Neural progenitor cell (in vitro differentiated cells): ENCODE measurements at regions not wholly inside any gene's neighbourhood (a gene's known extent, or its start where the extent isn't known, plus 50 kb on each side); places are given as distances from the start of the nearest gene placed in this dataset.

Experiments used
- DNase-seq: peaks from one replicate; pipeline ENCODE4 v3.0.0-alpha.2; 2016; ENCODE audit warnings: low spot score
- H2AFZ ChIP-seq: fragments of 200-600 bp; sonication (generic); replicated peaks from 2 replicates; pipeline ENCODE4 v1.6.1; 2016; ENCODE audit warnings: antibody characterized with exemption
- H3F3A ChIP-seq: fragments of 200-600 bp; sonication (generic); 2 replicates; pipeline ENCODE4 v1.6.1; 2016; ENCODE audit warnings: antibody characterized with exemption, low read depth
- H3K27ac ChIP-seq: fragments of 200-600 bp; sonication (generic); 2 replicates; pipeline ENCODE4 v1.5.1; 2016; ENCODE audit warnings: mild to moderate bottlenecking
- H3K27me3 ChIP-seq: fragments of 200-600 bp; sonication (generic); 2 replicates; pipeline ENCODE4 v1.6.1; 2016; ENCODE audit warnings: mild to moderate bottlenecking, moderate library complexity
- H3K36me3 ChIP-seq: fragments of 200-600 bp; sonication (generic); 2 replicates; pipeline ENCODE4 v1.5.1; 2016
- H3K4me1 ChIP-seq: fragments of 200-600 bp; sonication (generic); 2 replicates; pipeline ENCODE4 v1.6.1; 2016; ENCODE audit warnings: mixed run types
- H3K4me2 ChIP-seq: fragments of 200-600 bp; sonication (generic); 2 replicates; pipeline ENCODE4 v1.6.1; 2016
- H3K4me3 ChIP-seq: fragments of 200-600 bp; sonication (generic); 2 replicates; pipeline ENCODE4 v1.5.1; 2016
- H3K79me2 ChIP-seq: fragments of 200-600 bp; sonication (generic); 2 replicates; pipeline ENCODE4 v1.6.1; 2016; ENCODE audit warnings: low read depth
- H3K9ac ChIP-seq: fragments of 200-600 bp; sonication (generic); 2 replicates; pipeline ENCODE4 v1.6.1; 2016
- H3K9me3 ChIP-seq: fragments of 200-600 bp; sonication (generic); 2 replicates; pipeline ENCODE4 v1.5.1; 2016; ENCODE audit warnings: low read depth
- H4K20me1 ChIP-seq: fragments of 200-600 bp; sonication (generic); 2 replicates; pipeline ENCODE4 v1.6.1; 2016; ENCODE audit warnings: low read depth
- H3K27ac Mint-ChIP-seq: 3 replicates; pipeline ENCODE4 v1.8.0; 2021; ENCODE audit warnings: mixed read lengths
- H3K27me3 Mint-ChIP-seq: 2 replicates; pipeline ENCODE4 v1.8.0; 2022; ENCODE audit warnings: low read depth, mild to moderate bottlenecking, inconsistent platforms, moderate library complexity, mixed read lengths; ENCODE audit not compliant: insufficient read depth
- H3K36me3 Mint-ChIP-seq: 3 replicates; pipeline ENCODE4 v1.8.0; 2021; ENCODE audit warnings: mixed read lengths
- H3K4me1 Mint-ChIP-seq: 3 replicates; pipeline ENCODE4 v1.8.0; 2021; ENCODE audit warnings: mixed read lengths
- H3K4me3 Mint-ChIP-seq: 3 replicates; pipeline ENCODE4 v1.8.0; 2021; ENCODE audit warnings: mild to moderate bottlenecking, moderate library complexity, mixed read lengths
- H3K9me3 Mint-ChIP-seq: 3 replicates; pipeline ENCODE4 v1.8.0; 2020; ENCODE audit warnings: mixed read lengths
- EZH2 ChIP-seq: fragments of 200-600 bp; sonication (generic); IDR thresholded peaks from 2 replicates; pipeline ENCODE4 v1.6.1; 2017; ENCODE audit warnings: antibody characterized with exemption, mild to moderate bottlenecking, moderate library complexity
- EZH2phosphoT487 ChIP-seq: fragments of 200-600 bp; sonication (generic); IDR thresholded peaks from 2 replicates; pipeline ENCODE4 v1.6.1; 2017; ENCODE audit warnings: antibody characterized with exemption
- TF ChIP-seq, protein P1 (sequence below): fragments of 200-600 bp; sonication (generic); IDR thresholded peaks from 2 replicates; pipeline ENCODE4 v1.5.1; 2017; ENCODE audit warnings: antibody characterized with exemption, mild to moderate bottlenecking

DNA sequence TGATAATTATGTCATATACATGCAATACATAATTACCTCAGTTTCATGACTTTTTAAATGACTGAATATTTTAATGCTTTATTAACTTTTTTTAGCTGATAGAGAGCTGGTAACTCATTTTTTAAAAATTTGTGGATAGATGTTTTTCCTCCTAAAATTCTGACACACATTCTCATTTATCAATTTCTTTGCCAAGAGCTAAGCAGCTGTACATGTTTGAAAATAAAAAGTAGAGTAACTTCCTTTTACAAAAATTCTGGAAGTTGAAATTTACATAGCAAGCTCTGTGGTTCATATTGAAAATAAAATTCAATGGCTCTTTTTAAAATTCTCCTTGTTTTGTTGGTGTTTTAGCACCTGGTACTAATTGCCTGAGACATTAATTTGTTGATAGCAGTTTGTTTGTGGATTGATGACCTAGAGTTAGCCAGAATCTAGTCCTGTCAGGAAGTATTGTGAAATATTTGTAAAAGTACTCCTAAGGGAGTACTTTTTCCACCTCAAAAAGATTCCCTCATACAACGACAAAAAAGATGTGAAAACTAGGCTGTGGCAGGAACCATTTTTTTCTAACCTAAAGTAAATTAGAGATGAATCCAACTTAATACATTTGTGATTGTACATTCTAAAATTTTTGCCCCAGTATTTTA lies 621.8 kb downstream of the BCKDHB start:
- Mint-ChIP-seq H3K27me3 (no peaks in the 10 kb centered on the region), H3K27ac (no peak overlapping the region), H3K4me1 (peaks cover 6% of the 10 kb centered on the region), H3K4me3 (no peak overlapping the region), H3K36me3 (no peaks in the 10 kb centered on the region), H3K9me3 (no peaks in the 10 kb centered on the region)
- H3K4me3 ChIP-seq, result no peak overlapping the region
- DNase-seq, result no peak
- no peaks in the 10 kb centered on the region for H3K9me3 ChIP-seq
- no peaks in the 10 kb centered on the region for H3K4me1 ChIP-seq
- H4K20me1 ChIP-seq, result no peaks in the 10 kb centered on the region
- H3K36me3 ChIP-seq, result no peaks in the 10 kb centered on the region
- no peaks in the 10 kb centered on the region for H3K27me3 ChIP-seq
- H3K27ac ChIP-seq, result no peak overlapping the region
- H3K9ac ChIP-seq, result no peak overlapping the region
- no peaks in the 10 kb centered on the region for H3F3A ChIP-seq
- TF ChIP-seq EZH2, result no peak
- no peak for TF ChIP-seq EZH2phosphoT487
- TF ChIP-seq, protein P1, sequence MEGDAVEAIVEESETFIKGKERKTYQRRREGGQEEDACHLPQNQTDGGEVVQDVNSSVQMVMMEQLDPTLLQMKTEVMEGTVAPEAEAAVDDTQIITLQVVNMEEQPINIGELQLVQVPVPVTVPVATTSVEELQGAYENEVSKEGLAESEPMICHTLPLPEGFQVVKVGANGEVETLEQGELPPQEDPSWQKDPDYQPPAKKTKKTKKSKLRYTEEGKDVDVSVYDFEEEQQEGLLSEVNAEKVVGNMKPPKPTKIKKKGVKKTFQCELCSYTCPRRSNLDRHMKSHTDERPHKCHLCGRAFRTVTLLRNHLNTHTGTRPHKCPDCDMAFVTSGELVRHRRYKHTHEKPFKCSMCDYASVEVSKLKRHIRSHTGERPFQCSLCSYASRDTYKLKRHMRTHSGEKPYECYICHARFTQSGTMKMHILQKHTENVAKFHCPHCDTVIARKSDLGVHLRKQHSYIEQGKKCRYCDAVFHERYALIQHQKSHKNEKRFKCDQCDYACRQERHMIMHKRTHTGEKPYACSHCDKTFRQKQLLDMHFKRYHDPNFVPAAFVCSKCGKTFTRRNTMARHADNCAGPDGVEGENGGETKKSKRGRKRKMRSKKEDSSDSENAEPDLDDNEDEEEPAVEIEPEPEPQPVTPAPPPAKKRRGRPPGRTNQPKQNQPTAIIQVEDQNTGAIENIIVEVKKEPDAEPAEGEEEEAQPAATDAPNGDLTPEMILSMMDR, result no peak
- H3K79me2 ChIP-seq, result no peaks in the 10 kb centered on the region
- no peak overlapping the region for H2AFZ ChIP-seq
- H3K4me2 ChIP-seq, result no peak overlapping the region

DNA sequence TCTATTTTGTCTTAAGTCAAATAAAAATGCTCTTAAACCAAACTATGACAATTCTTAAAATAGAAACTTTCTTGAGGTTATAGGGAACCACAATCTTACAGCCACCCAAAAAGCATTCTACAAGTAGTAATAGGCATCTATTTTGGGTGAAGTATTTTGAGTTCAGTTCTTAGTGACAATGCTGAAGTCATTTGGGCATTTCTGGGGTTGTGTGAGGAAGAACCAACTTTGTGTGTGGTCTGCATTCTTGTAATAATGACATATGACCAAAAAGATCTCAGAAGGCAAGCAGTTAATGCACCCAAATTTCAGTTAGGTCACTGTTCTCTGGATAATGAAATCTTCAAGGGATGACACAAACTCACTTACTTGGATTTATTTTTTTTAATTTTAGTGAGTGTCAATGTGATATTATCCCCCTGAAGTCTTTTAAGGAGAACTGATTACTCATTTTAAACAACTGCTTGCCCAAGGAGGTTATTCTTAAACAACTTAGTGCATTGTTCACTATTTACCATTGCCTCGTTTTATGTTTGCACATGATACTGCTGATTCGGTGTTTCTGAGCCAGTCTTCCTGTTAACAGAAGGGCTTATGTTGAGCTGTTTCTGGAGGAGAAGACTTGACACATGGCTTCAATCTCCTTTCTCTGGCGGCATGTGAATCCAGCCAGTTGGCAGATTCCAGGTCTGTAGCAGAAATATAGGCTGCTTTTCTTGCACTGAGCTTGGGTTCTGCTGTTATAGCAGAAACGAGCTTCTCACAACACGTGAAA lies 618.9 kb downstream of the BCKDHB start:
- TF ChIP-seq, protein P1, result no peak
- no peak for TF ChIP-seq EZH2
- no peak for TF ChIP-seq EZH2phosphoT487
- no peak for DNase-seq
- Histone ChIP-seq H3K27me3 (no peaks in the 10 kb centered on the region), H3K36me3 (no peaks in the 10 kb centered on the region), H3K27ac (no peak overlapping the region), H3K4me2 (no peak overlapping the region), H3K4me3 (no peak overlapping the region), H3K9me3 (no peaks in the 10 kb centered on the region), H4K20me1 (no peaks in the 10 kb centered on the region), H2AFZ (no peak overlapping the region), H3K4me1 (no peaks in the 10 kb centered on the region), H3K9ac (no peak overlapping the region), H3K79me2 (no peaks in the 10 kb centered on the region), H3F3A (no peaks in the 10 kb centered on the region)
- H3K9me3 Mint-ChIP-seq, result no peaks in the 10 kb centered on the region
- no peak overlapping the region for H3K27ac Mint-ChIP-seq
- no peaks in the 10 kb centered on the region for H3K36me3 Mint-ChIP-seq
- no peaks in the 10 kb centered on the region for H3K27me3 Mint-ChIP-seq
- no peak overlapping the region for H3K4me3 Mint-ChIP-seq
- no peaks in the 10 kb centered on the region for H3K4me1 Mint-ChIP-seq

DNA sequence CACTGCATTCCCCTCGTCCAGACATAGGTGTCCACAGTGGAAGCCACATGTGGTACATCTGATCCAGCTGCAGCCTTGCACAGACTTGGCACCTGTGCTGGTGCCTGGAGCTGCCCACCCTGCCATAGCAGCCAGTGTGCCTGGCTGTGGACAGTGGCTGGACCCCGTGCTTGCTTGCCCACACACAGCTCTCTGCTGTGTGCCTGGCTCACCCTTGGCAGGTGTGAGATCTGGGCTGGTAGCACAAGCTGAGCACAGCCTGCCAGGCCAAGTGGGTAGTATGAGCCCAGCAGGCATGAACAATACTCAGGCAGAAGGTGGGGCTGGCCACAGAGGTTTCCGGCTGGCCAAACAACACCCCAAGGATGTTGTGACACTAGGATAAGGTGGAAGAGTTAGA lies 614.4 kb downstream of the BCKDHB start:
- Histone ChIP-seq H3K27ac (no peak overlapping the region), H3K9me3 (no peaks in the 10 kb centered on the region), H3K27me3 (no peaks in the 10 kb centered on the region), H2AFZ (no peak overlapping the region), H3K4me3 (no peak overlapping the region), H3K9ac (no peak overlapping the region), H3K4me1 (no peaks in the 10 kb centered on the region), H3K36me3 (no peaks in the 10 kb centered on the region), H3K4me2 (no peak overlapping the region), H3K79me2 (no peaks in the 10 kb centered on the region), H4K20me1 (no peaks in the 10 kb centered on the region), H3F3A (no peaks in the 10 kb centered on the region)
- DNase-seq, result no peak
- H3K27me3 Mint-ChIP-seq, result no peaks in the 10 kb centered on the region
- TF ChIP-seq EZH2phosphoT487 (no peak), EZH2 (no peak)
- TF ChIP-seq, protein P1, result no peak
- no peaks in the 10 kb centered on the region for H3K36me3 Mint-ChIP-seq
- no peak overlapping the region for H3K4me3 Mint-ChIP-seq
- no peak overlapping the region for H3K27ac Mint-ChIP-seq
- H3K4me1 Mint-ChIP-seq, result no peaks in the 10 kb centered on the region
- no peaks in the 10 kb centered on the region for H3K9me3 Mint-ChIP-seq
